BLaER1 (cell line): ENCODE measurements at regions not wholly inside any gene's neighbourhood (a gene's known extent, or its start where the extent isn't known, plus 50 kb on each side); places are given as distances from the start of the nearest gene placed in this dataset.

Source experiments
- H3K27ac ChIP-seq: shearing (Covaris generic); formaldehyde crosslinking; 2 replicates; pipeline ENCODE4 v1.8.1; 2022
- H3K27me3 ChIP-seq: shearing (Covaris generic); formaldehyde crosslinking; 2 replicates; pipeline ENCODE4 v1.8.1; 2022
- H3K36me3 ChIP-seq: shearing (Covaris generic); formaldehyde crosslinking; 2 replicates; pipeline ENCODE4 v1.8.1; 2022
- H3K4me1 ChIP-seq: shearing (Covaris generic); formaldehyde crosslinking; 2 replicates; pipeline ENCODE4 v1.8.1; 2022
- H3K4me2 ChIP-seq: shearing (Covaris generic); formaldehyde crosslinking; 2 replicates; pipeline ENCODE4 v1.8.1; 2022
- H3K4me3 ChIP-seq: shearing (Covaris generic); formaldehyde crosslinking; 2 replicates; pipeline ENCODE4 v1.8.1; 2022
- H3K9ac ChIP-seq: shearing (Covaris generic); formaldehyde crosslinking; 2 replicates; pipeline ENCODE4 v1.8.1; 2022
- H3K9me3 ChIP-seq: shearing (Covaris generic); formaldehyde crosslinking; 2 replicates; pipeline ENCODE4 v1.8.1; 2022
- H4K20me1 ChIP-seq: shearing (Covaris generic); formaldehyde crosslinking; 2 replicates; pipeline ENCODE4 v1.8.1; 2022
- Cebpa-rat ChIP-seq: shearing (Covaris generic); IDR thresholded peaks from 2 replicates; pipeline ENCODE4 v1.8.1; 2022

- no peaks in the 10 kb centered on the region for H3K36me3 ChIP-seq
- no peaks in the 10 kb centered on the region for H3K27me3 ChIP-seq
- H3K4me3 ChIP-seq, result no peak overlapping the region
- TF ChIP-seq Cebpa-rat, result no peak
- no peaks in the 10 kb centered on the region for H3K4me1 ChIP-seq
- H3K9me3 ChIP-seq, result no peaks in the 10 kb centered on the region
- H3K9ac ChIP-seq, result no peak overlapping the region
- no peaks in the 10 kb centered on the region for H4K20me1 ChIP-seq
- H3K27ac ChIP-seq, result no peak overlapping the region
- no peak overlapping the region for H3K4me2 ChIP-seq
Measured at GRCh38 chr6:88304520-88304919, 138.4 kb upstream of the CNR1 start.

GRCh38 chr6:88302769-88303225 is 136.7 kb upstream of the CNR1 start:
- H3K4me2 ChIP-seq, result no peak overlapping the region
- no peak for TF ChIP-seq Cebpa-rat

GRCh38 chr6:88301888-88302768 is 136.0 kb upstream of the CNR1 start:
- no peaks in the 10 kb centered on the region for H4K20me1 ChIP-seq
- no peak overlapping the region for H3K4me3 ChIP-seq
- no peaks in the 10 kb centered on the region for H3K9me3 ChIP-seq
- no peak overlapping the region for H3K9ac ChIP-seq
- TF ChIP-seq Cebpa-rat, result 0 out of 2 replicates have a peak, but pooled peaks have one; percentile 46
- no peak overlapping the region for H3K4me2 ChIP-seq
- no peaks in the 10 kb centered on the region for H3K27me3 ChIP-seq
- H3K27ac ChIP-seq, result no peak overlapping the region
- no peaks in the 10 kb centered on the region for H3K4me1 ChIP-seq
- H3K36me3 ChIP-seq, result no peaks in the 10 kb centered on the region

More at GRCh38 chr6:88302769-88303225, 136.7 kb upstream of the CNR1 start:
- H3K4me3 ChIP-seq, result no peak overlapping the region
- no peak overlapping the region for H3K9ac ChIP-seq
- H3K36me3 ChIP-seq, result no peaks in the 10 kb centered on the region
- H3K9me3 ChIP-seq, result no peaks in the 10 kb centered on the region
- H3K27me3 ChIP-seq, result no peaks in the 10 kb centered on the region
- no peak overlapping the region for H3K27ac ChIP-seq
- no peaks in the 10 kb centered on the region for H4K20me1 ChIP-seq
- no peaks in the 10 kb centered on the region for H3K4me1 ChIP-seq

- Histone ChIP-seq H3K9me3 (no peaks in the 10 kb centered on the region), H3K4me2 (no peak overlapping the region), H3K4me3 (no peak overlapping the region), H3K27me3 (no peaks in the 10 kb centered on the region), H3K36me3 (no peaks in the 10 kb centered on the region), H3K27ac (no peak overlapping the region), H3K9ac (no peak overlapping the region), H4K20me1 (no peaks in the 10 kb centered on the region), H3K4me1 (no peaks in the 10 kb centered on the region)
- TF ChIP-seq Cebpa-rat, result no peak
Measured at GRCh38 chr6:88301256-88301655, 135.1 kb upstream of the CNR1 start.

- H3K9ac ChIP-seq, result no peak overlapping the region
- no peaks in the 10 kb centered on the region for H3K27me3 ChIP-seq
- TF ChIP-seq Cebpa-rat, result no peak
- no peak overlapping the region for H3K4me2 ChIP-seq
- no peak overlapping the region for H3K27ac ChIP-seq
- H3K4me1 ChIP-seq, result no peaks in the 10 kb centered on the region
- H3K9me3 ChIP-seq, result no peaks in the 10 kb centered on the region
- no peak overlapping the region for H3K4me3 ChIP-seq
- no peaks in the 10 kb centered on the region for H4K20me1 ChIP-seq
- no peaks in the 10 kb centered on the region for H3K36me3 ChIP-seq
Measured at GRCh38 chr6:88298066-88298845, 132.1 kb upstream of the CNR1 start.

GRCh38 chr6:88296694-88297093 is 130.5 kb upstream of the CNR1 start:
- TF ChIP-seq Cebpa-rat, result no peak
- Histone ChIP-seq H3K4me3 (no peak overlapping the region), H3K27me3 (no peaks in the 10 kb centered on the region), H3K9me3 (no peaks in the 10 kb centered on the region), H4K20me1 (no peaks in the 10 kb centered on the region), H3K27ac (no peak overlapping the region), H3K36me3 (no peaks in the 10 kb centered on the region), H3K4me2 (no peak overlapping the region), H3K4me1 (no peaks in the 10 kb centered on the region), H3K9ac (no peak overlapping the region)

DNA sequence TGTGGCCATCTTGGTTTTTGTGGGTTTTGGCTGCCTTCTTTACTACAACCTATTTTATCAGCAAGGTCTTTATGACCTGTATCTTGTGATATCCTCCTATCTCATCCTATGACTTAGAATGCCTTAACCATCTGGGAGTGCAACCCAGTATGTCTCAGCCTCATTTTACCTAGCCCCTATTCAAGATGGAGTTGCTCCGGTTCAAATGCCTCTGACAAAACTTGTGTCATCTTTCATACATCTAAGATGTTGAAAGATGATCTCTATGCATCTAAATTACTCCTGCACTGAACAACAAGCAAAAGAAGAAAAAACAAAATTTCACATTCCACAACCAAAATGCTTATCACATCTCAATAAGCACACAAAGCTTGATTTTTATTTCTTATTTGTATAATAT is 129.5 kb upstream of the CNR1 start:
- Histone ChIP-seq H3K27ac (no peak overlapping the region), H3K4me1 (no peaks in the 10 kb centered on the region), H3K36me3 (no peaks in the 10 kb centered on the region), H4K20me1 (no peaks in the 10 kb centered on the region), H3K9me3 (peaks cover 4% of the 10 kb centered on the region), H3K4me2 (no peak overlapping the region), H3K27me3 (no peaks in the 10 kb centered on the region), H3K4me3 (no peak overlapping the region), H3K9ac (no peak overlapping the region)
- TF ChIP-seq Cebpa-rat, result no peak

- Histone ChIP-seq H3K27me3 (no peaks in the 10 kb centered on the region), H3K36me3 (no peaks in the 10 kb centered on the region), H3K4me2 (no peak overlapping the region), H3K4me3 (no peak overlapping the region), H3K9me3 (peaks cover 9% of the 10 kb centered on the region), H3K4me1 (no peaks in the 10 kb centered on the region), H4K20me1 (no peaks in the 10 kb centered on the region), H3K27ac (no peak overlapping the region), H3K9ac (no peak overlapping the region)
- no peak for TF ChIP-seq Cebpa-rat
Measured at GRCh38 chr6:88294702-88295101, 128.6 kb upstream of the CNR1 start.

GRCh38 chr6:88290411-88290810 is 124.3 kb upstream of the CNR1 start:
- Histone ChIP-seq H3K27me3 (no peaks in the 10 kb centered on the region), H3K9me3 (peaks cover 12% of the 10 kb centered on the region), H4K20me1 (no peaks in the 10 kb centered on the region), H3K27ac (no peak overlapping the region), H3K4me2 (no peak overlapping the region), H3K4me1 (no peaks in the 10 kb centered on the region), H3K4me3 (no peak overlapping the region), H3K9ac (no peak overlapping the region), H3K36me3 (no peaks in the 10 kb centered on the region)
- TF ChIP-seq Cebpa-rat, result no peak

DNA sequence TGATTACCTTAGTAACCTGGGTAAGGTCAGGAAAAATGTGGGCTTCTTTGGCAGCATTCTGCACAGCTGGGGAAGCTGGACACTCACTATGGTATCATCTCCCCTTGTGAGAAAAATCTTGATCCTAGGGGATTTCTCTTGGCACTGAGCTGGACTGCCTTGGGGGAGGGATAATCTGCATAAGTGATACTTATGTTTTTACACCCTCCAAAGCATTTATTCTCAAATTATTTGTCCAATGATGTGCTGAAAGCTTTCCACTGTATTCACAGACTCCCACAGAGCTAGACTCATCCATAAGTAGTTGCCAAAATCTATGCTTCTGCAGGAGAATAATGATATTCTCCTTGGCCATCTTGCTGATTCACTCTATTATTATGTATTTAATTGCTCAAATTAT is 121.5 kb upstream of the CNR1 start:
- Histone ChIP-seq H3K9me3 (peaks cover 12% of the 10 kb centered on the region), H3K9ac (no peak overlapping the region), H3K27ac (no peak overlapping the region), H3K4me1 (no peaks in the 10 kb centered on the region), H3K36me3 (no peaks in the 10 kb centered on the region), H4K20me1 (no peaks in the 10 kb centered on the region), H3K27me3 (no peaks in the 10 kb centered on the region), H3K4me3 (no peak overlapping the region), H3K4me2 (no peak overlapping the region)
- no peak for TF ChIP-seq Cebpa-rat
